H7 (cell line): ENCODE measurements at regions not wholly inside any gene's neighbourhood (a gene's known extent, or its start where the extent isn't known, plus 50 kb on each side); places are given as distances from the start of the nearest gene placed in this dataset.
"Not testable (repeated sequence)": the region's sequence is repeated elsewhere in the genome, so short reads cannot be mapped to it uniquely, and the experiment has no call there.

ENCODE experiments used
- DNase-seq: peaks from one replicate; pipeline ENCODE4 v3.0.0; 2012
- H3K27me3 ChIP-seq: 2 replicates; pipeline ENCODE4 v1.6.0; 2011; ENCODE audit warnings: mild to moderate bottlenecking, low read length; ENCODE audit not compliant: control insufficient read depth, insufficient read depth
- H3K36me3 ChIP-seq: replicated peaks from 2 replicates; pipeline ENCODE4 v1.5.1; 2011; ENCODE audit warnings: low read length; ENCODE audit not compliant: control insufficient read depth, insufficient read depth
- H3K4me3 ChIP-seq: 2 replicates; pipeline ENCODE4 v1.5.1; 2011; ENCODE audit warnings: low read depth, mild to moderate bottlenecking, control low read depth, low read length, moderate library complexity; ENCODE audit not compliant: insufficient read depth

DNA sequence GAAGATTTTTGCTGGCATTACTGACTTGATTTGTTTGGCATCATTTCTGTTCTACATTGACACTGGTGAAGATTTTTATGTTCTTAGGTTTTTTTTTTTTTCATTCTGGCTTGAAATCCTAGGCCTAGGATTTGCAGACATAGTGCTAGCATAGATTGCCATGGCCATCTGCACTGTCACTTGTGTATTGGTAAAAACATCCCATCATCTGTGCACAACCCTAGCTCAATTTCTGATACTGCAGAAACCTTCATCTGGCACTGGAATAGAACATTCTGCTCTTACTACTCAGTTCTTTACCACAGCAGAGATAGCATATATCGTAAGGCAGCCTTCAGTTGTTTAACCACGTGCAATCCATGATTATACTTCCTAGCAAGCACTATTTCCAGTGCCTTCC is 111.5 kb upstream of the IL15 start:
- no peaks in the 10 kb centered on the region for H3K27me3 ChIP-seq
- H3K4me3 ChIP-seq: no peak overlapping the region
- no peaks in the 10 kb centered on the region for H3K36me3 ChIP-seq
- no peak for DNase-seq

DNA sequence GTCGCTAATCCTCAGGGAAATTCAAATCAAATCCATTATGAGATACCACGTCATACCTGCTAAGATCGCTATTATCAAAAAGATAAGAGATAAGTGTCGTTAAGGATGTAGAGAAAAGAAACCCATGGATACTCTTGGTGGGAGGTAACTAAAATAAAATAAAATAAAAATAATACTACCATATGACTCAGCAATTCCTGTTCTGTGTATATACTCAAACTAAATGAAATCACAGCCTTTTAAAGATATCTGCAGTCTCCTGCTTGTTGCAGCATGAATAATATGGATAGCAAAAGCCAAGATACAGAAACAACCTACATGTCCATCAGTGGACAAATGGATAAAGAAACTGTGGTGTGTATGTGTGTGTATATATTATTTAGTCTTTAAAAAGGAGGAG is 105.8 kb upstream of the IL15 start:
- DNase-seq: no peak
- no peaks in the 10 kb centered on the region for H3K36me3 ChIP-seq

DNA sequence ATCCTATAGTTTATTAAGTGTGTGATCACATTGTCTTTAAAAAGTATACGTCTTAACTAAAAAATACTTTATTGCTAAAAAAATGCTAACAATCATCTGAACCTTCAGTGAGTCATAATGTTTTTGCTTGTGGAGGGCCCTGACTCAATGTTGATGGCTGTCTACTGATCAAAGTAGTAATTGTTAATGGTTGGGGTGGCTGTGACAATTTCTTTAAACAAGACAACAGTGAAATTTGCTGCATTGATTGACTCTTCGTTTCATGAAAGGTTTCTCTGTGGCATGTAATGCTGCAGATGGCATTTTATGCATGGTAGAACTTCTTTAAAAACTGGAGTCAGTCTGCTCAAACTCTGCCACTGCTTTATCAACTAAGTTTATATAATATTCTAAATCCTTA is 101.4 kb upstream of the IL15 start:
- no peak overlapping the region for H3K4me3 ChIP-seq
- H3K27me3 ChIP-seq: no peaks in the 10 kb centered on the region
- no peaks in the 10 kb centered on the region for H3K36me3 ChIP-seq
- DNase-seq: no peak

More for the DNA sequence above, 105.8 kb upstream of the IL15 start:
- Histone ChIP-seq H3K4me3 (no peak overlapping the region), H3K27me3 (no peaks in the 10 kb centered on the region)

DNA sequence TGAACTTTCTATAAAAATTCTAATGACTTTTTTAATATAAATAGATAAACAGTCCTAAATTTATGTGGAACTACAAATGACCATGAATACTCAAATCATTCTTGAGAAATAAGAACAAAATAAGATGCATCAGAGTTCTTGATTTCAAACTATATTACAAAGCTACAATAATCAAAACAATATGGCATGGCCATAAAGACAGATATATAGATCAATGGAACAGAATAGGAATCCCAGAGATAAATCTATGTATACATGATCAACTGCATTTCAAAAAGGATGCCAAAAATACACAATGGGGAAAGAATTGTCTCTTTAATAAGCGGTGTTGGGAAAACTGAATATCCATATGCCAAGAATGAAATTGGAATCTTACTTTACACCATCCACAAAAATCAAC is 98.4 kb upstream of the IL15 start:
- H3K4me3 ChIP-seq: no peak overlapping the region
- H3K36me3 ChIP-seq: no peaks in the 10 kb centered on the region
- H3K27me3 ChIP-seq: no peaks in the 10 kb centered on the region
- no peak for DNase-seq

DNA sequence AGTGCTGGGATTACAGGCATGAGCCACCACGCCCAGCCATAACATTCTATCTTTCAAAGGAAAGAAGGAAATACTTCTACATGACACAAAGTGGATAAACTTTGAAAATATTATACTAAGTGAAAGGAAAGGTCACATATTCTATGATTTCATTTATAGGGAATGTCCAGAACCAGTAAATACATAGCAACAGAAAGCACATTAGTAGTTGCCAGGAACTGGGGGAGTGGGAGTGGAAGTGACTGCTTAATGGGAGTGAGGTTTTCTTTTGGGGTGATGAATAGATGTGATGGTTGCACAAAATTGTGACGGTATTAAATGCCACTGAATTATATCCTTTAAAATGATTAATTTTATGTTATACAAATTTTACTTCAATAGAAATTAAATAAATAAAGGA is 95.7 kb upstream of the IL15 start:
- no peak overlapping the region for H3K4me3 ChIP-seq
- H3K27me3 ChIP-seq: no peaks in the 10 kb centered on the region
- DNase-seq: no peak
- no peaks in the 10 kb centered on the region for H3K36me3 ChIP-seq

DNA sequence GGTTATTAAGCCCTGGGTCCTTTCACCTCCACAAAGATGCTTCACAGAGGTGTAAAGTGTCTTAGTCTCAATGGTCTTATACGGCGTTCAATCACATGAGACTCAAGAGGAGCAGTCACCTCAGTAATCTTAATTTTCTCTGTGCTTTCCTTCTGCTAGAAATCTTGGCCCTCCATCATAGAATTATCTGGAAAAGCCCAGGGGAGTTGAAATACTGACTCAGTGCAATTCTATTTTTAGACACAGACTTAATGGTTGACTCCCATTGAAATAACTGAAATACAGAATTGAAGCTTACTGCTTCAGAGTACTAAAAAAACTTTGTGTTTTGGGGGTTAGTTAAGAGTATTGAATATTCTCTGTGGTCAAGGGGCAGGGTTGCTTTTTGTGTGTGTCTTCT is 94.5 kb upstream of the IL15 start:
- DNase-seq: no peak
- H3K27me3 ChIP-seq: no peaks in the 10 kb centered on the region
- H3K36me3 ChIP-seq: no peaks in the 10 kb centered on the region
- no peak overlapping the region for H3K4me3 ChIP-seq

DNA sequence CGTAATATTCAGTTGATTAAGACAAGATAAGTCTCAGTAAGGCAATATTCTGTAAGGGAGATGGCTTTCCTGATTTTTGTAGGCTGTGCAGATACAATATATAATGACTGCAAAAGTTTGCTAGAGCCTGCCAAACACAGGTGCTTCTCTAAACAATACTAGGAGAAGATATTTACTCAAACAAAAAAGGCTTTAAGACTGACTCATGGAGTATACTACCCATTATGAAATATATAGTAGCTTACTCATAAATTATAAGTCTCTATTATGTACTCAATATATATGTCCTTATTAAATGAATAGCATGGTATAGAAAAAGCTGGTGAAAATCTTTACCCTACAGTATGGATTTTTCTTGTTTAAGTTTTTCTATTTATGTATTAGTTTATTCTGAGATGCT is 93.2 kb upstream of the IL15 start:
- Histone ChIP-seq H3K4me3 (no peak overlapping the region), H3K27me3 (no peaks in the 10 kb centered on the region), H3K36me3 (no peaks in the 10 kb centered on the region)
- no peak for DNase-seq

DNA sequence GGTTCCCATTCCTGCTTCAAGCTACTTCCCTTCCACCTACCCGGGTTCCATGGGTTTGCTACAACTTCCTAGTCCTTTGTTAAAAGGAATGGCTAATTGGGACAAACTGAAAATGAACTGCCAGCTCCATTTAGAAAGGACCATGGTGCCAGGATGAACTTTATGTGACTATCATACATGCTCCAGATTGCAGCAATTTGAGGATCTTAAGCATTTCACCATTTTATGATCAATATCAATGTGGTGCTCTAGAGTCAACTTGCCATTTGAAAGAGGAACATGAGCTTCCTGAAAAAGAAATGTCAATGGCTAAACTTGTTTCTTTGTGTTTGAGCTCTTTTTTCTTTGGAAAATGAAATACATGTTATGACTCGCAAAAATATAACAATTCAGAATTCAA is 92.7 kb upstream of the IL15 start:
- DNase-seq: no peak
- no peaks in the 10 kb centered on the region for H3K27me3 ChIP-seq
- H3K36me3 ChIP-seq: no peaks in the 10 kb centered on the region
- H3K4me3 ChIP-seq: no peak overlapping the region

DNA sequence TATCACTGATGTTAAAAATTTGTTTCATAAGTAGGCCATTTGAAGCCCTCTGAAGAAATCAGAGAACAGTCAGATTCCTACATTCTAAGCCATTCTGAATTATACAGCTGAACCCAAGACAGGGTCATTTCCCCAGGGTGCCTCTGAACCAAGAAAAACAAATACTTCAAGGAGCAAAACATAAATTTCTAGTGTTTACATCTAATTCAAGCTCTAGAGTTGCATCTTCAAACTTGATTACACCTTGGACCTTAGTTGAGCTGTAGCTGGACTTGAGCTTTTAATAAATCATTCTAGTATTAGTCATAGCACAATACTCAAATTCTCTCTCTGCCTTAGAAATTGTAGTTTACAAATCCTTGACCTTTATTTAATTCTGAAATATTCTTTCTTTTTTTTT is 87.6 kb upstream of the IL15 start:
- DNase-seq: no peak
- no peak overlapping the region for H3K4me3 ChIP-seq
- H3K27me3 ChIP-seq: no peaks in the 10 kb centered on the region
- H3K36me3 ChIP-seq: no peaks in the 10 kb centered on the region

DNA sequence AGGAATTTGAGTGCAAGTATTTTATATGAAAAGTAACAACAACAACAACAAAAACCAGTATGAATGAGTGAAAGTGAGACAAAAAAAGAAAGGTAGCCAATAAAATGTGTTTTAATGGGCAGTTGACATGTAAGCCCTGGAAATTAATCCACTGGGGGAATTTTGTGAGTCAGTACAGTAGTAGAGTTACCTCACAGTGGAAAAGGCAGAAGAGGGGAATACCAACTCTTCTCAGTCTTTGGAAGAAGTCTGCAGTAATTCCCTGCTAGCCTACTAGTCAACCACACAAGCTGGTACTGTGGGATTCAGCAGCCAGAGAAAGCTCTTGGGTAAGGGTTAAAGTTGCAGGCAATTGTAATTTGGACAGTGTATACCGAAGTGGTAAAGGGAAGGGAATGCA is 76.3 kb upstream of the IL15 start:
- Histone ChIP-seq H3K27me3 (no peaks in the 10 kb centered on the region), H3K4me3 (no peak overlapping the region), H3K36me3 (no peaks in the 10 kb centered on the region)
- no peak for DNase-seq

DNA sequence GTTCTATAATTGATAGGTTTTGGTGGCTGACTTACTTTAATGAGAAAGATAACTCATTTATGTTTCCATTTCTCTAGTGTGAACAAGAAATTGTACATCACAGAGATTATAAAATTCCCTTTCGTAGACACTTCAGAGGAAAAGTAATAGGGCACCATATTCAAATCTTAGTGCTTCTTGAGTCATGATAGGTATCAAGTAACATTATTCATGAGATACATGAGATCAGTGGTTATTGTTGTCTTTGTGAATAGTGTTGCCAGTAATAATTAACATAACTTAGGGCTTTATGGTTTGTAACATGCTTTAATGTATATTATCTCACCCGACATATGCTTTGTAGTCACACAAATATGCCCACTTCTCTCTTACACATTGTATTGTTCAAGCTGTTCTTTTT is 73.7 kb upstream of the IL15 start:
- DNase-seq: no peak
- no peak overlapping the region for H3K4me3 ChIP-seq
- no peaks in the 10 kb centered on the region for H3K27me3 ChIP-seq
- no peaks in the 10 kb centered on the region for H3K36me3 ChIP-seq

DNA sequence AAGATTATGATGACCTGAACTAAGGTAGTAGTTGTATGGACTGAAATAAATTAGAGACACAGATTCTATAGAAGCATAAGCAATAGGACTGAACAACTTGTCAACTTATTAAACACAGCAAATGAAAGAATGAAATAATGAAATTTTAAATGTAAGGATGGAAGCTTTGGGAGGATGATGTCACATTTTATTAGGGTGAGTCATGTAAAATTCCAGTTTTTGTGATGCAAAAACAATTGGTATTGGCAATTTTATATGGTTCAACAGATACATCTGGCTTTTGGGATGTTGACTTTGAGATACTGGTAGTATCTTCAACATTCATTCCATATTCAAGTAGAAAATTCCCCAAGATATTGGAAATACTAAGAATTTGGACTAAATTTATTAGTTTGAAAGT is 72.7 kb upstream of the IL15 start:
- Histone ChIP-seq H3K36me3 (no peaks in the 10 kb centered on the region), H3K27me3 (no peaks in the 10 kb centered on the region), H3K4me3 (no peak overlapping the region)
- no peak for DNase-seq

DNA sequence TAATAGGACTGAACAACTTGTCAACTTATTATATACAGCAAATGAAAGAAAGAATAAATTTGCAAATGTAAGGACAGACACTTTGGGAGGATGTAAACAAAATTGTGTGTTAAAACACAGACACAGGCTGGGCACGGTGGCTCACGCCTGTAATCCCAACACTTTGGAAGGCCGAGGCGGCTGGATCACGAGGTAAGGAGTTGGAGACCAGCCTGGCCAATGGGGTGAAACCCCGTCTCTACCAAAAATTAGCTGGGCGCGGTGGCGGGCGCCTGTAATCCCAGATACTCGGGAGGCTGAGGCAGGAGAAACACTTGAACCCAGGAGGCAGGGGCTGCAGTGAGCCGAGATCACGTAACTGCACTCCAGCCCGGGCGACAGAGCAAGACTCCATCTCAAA is 71.4 kb upstream of the IL15 start:
- H3K4me3 ChIP-seq, H3K27me3 ChIP-seq, DNase-seq, H3K36me3 ChIP-seq: not testable (repeated sequence)

DNA sequence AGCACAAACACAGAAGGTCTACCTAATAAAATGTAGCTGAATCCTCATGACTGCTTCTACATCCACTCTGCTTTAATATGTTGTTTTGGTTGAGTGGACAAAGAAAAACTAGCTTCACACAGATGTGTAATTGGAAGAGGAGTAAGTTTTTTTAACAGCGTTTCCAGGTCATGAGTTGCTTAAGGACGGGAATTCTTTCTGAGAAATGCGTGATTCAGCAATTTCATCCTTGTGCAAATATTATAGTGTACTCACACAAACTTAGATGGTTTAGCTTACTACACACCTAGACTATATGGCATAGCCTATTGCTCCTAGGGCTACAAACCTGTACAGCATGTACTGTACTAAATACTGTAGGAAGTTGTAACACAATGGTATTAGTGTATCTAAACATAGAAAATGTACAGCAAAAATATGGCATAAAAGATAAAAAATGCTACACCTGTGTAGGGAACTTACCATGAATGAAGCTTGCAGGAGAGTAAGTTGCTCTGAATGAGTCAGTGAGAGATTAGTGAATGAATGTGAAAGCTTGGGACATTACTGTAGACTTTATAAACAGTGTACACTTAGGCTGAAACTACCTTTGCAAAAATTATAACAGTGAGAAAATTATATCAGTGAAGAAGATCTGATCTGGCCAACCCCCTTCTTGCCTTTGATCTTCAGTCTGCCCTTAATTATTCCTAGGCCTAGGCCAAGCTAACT is 70.8 kb upstream of the IL15 start:
- H3K4me3 ChIP-seq: no peak overlapping the region
- H3K27me3 ChIP-seq: no peaks in the 10 kb centered on the region
- no peaks in the 10 kb centered on the region for H3K36me3 ChIP-seq
- DNase-seq: no peak

DNA sequence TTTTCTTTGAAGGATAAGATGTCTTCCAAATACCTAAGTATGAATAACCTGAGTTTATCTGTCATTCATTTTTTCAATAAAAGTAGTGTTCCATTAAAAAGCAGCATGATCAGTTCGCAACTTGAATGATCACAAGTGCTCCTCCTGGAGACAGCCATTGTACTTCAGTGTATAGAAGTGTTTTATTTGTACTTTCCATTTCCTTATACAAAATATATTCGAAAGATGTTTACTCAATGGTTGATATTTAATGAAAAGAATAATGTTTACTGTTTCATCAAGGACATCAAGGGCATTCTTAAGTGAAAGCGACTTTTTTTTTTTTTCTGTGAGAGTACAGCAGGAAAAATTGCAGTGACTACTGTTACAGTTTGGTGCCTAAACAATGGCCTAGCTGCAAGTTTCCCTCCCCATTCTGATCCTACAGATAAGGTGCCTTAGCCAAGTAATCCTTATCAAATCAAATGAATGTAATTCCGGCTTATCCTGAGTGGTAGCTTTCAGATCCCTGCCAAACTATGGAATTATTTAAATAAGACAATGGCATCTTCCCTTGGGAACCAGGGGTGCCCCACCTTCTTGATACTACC is 69.0 kb upstream of the IL15 start:
- DNase-seq: no peak
- Histone ChIP-seq H3K4me3 (no peak overlapping the region), H3K36me3 (no peaks in the 10 kb centered on the region), H3K27me3 (no peaks in the 10 kb centered on the region)

DNA sequence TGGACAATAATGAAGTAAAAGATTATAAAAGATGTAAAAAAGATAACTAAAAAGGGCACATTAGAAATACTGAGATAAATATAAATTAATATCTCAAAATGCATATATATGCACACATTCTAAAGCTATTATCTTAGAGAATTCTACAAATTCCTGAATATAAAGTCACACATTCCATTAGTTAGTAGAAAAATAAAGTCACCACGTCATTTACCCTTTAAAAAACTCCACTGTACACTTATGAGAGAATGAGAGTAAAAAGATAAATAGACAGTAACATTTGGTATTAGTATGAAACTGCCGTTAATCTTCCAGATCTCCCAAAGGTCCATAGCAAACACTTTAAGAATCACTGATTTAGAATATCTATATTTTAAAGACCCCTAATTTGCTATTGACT is 67.2 kb upstream of the IL15 start:
- Histone ChIP-seq H3K27me3 (no peaks in the 10 kb centered on the region), H3K36me3 (no peaks in the 10 kb centered on the region), H3K4me3 (no peak overlapping the region)
- no peak for DNase-seq
